Activated effector memory CD4-positive, alpha-beta T cell treated with Interleukin-2 at 50 U/mL for 16 hours (primary cell): ENCODE measurements at regions not wholly inside any gene's neighbourhood (a gene's known extent, or its start where the extent isn't known, plus 50 kb on each side); places are given as distances from the start of the nearest gene placed in this dataset.
A peak's percentile ranks its signal among the peaks of the same experiment; 100 is the strongest.
"Not testable (repeated sequence)": the region's sequence is repeated elsewhere in the genome, so short reads cannot be mapped to it uniquely, and the experiment has no call there.

Experiments used
- DNase-seq: peaks from one replicate; pipeline ENCODE4 v3.0.0-alpha.2; 2020

- DNase-seq: no peak
Measured at GRCh38 chr4:15164571-15164970, 162.3 kb downstream of the CPEB2 start.

GRCh38 chr4:15167743-15168142 is 165.5 kb downstream of the CPEB2 start:
- no peak for DNase-seq

- DNase-seq: no peak
Measured at GRCh38 chr4:15168759-15169158, 166.5 kb downstream of the CPEB2 start.

GRCh38 chr4:15171725-15172124 is 169.4 kb downstream of the CPEB2 start:
- DNase-seq: no peak

- DNase-seq: no peak
Measured at GRCh38 chr4:15173251-15173650, 171.0 kb downstream of the CPEB2 start.

- DNase-seq: not testable (repeated sequence)
Measured at GRCh38 chr4:15174168-15174567, 171.9 kb downstream of the CPEB2 start.

- DNase-seq: not testable (repeated sequence)
Measured at GRCh38 chr4:15179842-15180241, 177.6 kb downstream of the CPEB2 start.

- no peak for DNase-seq
Measured at GRCh38 chr4:15182600-15183220, 180.4 kb downstream of the CPEB2 start.

- DNase-seq: no peak
Measured at GRCh38 chr4:15186149-15186548, 183.9 kb downstream of the CPEB2 start.

- DNase-seq: no peak
Measured at GRCh38 chr4:15186806-15187205, 184.5 kb downstream of the CPEB2 start.

- DNase-seq: no peak
Measured at GRCh38 chr4:15188605-15189539, 186.6 kb downstream of the CPEB2 start.

GRCh38 chr4:15194520-15194919 is 192.2 kb downstream of the CPEB2 start:
- no peak for DNase-seq

GRCh38 chr4:15197005-15197404 is 194.7 kb downstream of the CPEB2 start:
- DNase-seq: no peak

GRCh38 chr4:15198070-15198727 is 195.9 kb downstream of the CPEB2 start:
- DNase-seq: no peak

- DNase-seq: no peak
Measured at GRCh38 chr4:15201782-15202181, 199.5 kb downstream of the CPEB2 start.

GRCh38 chr4:15202481-15202880 is 200.2 kb downstream of the CPEB2 start:
- no peak for DNase-seq

- DNase-seq: not testable (repeated sequence)
Measured at GRCh38 chr4:15206526-15206925, 204.2 kb downstream of the CPEB2 start.

GRCh38 chr4:15213302-15213970 is 211.2 kb downstream of the CPEB2 start:
- DNase-seq: no peak

GRCh38 chr4:15215109-15215508 is 212.7 kb upstream of the C1QTNF7 start:
- no peak for DNase-seq

GRCh38 chr4:15226203-15226602 is 201.6 kb upstream of the C1QTNF7 start:
- DNase-seq: no peak

- peak; percentile 48 for DNase-seq
Measured at GRCh38 chr4:15231265-15232091, 196.4 kb upstream of the C1QTNF7 start.
